ENCODE measurements at regions not wholly inside any gene's neighbourhood (a gene's known extent, or its start where the extent isn't known, plus 50 kb on each side); places are given as distances from the start of the nearest gene placed in this dataset.

DNA sequence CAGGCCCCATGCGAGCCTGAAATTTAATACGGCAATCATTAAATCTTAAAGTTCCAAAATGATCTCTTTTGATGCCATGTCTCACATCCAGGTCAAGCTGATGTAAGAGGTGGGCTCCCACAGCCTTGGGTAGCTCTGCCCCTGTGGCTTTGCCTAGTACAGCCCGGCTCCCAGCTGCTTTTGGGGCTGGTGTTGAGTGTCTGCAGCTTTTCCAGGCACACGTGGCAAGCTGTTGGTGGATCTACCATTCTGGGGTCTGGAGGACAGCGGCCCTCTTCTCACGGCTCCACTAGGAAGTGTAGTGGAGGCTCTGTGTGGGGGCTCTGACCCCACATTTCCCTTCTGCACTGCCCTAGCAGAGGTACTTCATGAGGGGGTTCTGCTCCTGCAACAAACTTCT, 588.9 kb downstream of the CENPC start:
- no peak for DNase-seq (ENCODE audit: low read depth, low spot score)
- Histone ChIP-seq H3K9me3 (replicated peaks; ENCODE audit: control insufficient read depth, insufficient read depth, low read length) (no peaks in the 10 kb centered on the region), H3K79me2 (ENCODE audit: control insufficient read depth, insufficient read depth, low read length) (no peaks in the 10 kb centered on the region), H3K9ac (replicated peaks; ENCODE audit: extremely low read depth, insufficient read depth, low read length) (no peak overlapping the region), H3K27ac (ENCODE audit: insufficient read depth, low read depth, low read length) (no peak overlapping the region), H3K27me3 (ENCODE audit: control insufficient read depth in 2 of 2, insufficient read depth in 2 of 2, low read length in 2 of 2) (no peaks in the 10 kb centered on the region), H3K4me1 (ENCODE audit: control insufficient read depth, extremely low read depth, insufficient read depth, low read length) (no peaks in the 10 kb centered on the region), H4K20me1 (replicated peaks; ENCODE audit: control insufficient read depth, extremely low read depth, insufficient read depth, low read length) (no peaks in the 10 kb centered on the region), H3K9me1 (replicated peaks; ENCODE audit: control insufficient read depth, extremely low read depth, insufficient read depth, low read length) (no peaks in the 10 kb centered on the region), H3K4me3 (replicated peaks in 1 of 3; ENCODE audit: insufficient read depth in 1 of 3, low read depth in 1 of 3, low read length in 3 of 3) (no peak overlapping the region), H2AFZ (ENCODE audit: low read depth, low read length) (no peak overlapping the region), H3K36me3 (ENCODE audit: control insufficient read depth in 2 of 2, extremely low read depth in 1 of 2, insufficient read depth in 2 of 2, low read length in 2 of 2) (no peaks in the 10 kb centered on the region), H3K4me2 (ENCODE audit: insufficient read depth, low read length) (no peak overlapping the region)
- no peak for TF ChIP-seq POLR2A (IDR thresholded peaks at IDR 0.05; ENCODE audit: low read depth, low read length)
- TF ChIP-seq MYC (IDR thresholded peaks at IDR 0.05; ENCODE audit: low read depth, low read length): no peak
- TF ChIP-seq MAX (IDR thresholded peaks at IDR 0.05; ENCODE audit: insufficient read depth, insufficient read length): no peak
- no peak for TF ChIP-seq GATA2 (IDR thresholded peaks at IDR 0.05; ENCODE audit: insufficient read depth, insufficient read length, low read depth, low read length)
- no peak for TF ChIP-seq POLR2AphosphoS5 (IDR thresholded peaks at IDR 0.05; ENCODE audit: insufficient read depth, low read depth, low read length)
- intact Hi-C loops (cut with micrococcal nuclease): no loop called here
- no TSS peak for BruUV-seq (replicated peaks)
- ChIA-PET POLR2A (no interaction called here), CTCF (no interaction called here)
- dilution Hi-C loops (cut with MboI; ENCODE audit: extremely low pct_ligation_motif_present, low sequenced_read_pairs): no loop called here
- FAIRE-seq: no peak

- no peaks in the 10 kb centered on the region for H3K36me3 ChIP-seq (ENCODE audit: control insufficient read depth in 2 of 2, extremely low read depth in 1 of 2, insufficient read depth in 2 of 2, low read length in 2 of 2)
- ChIA-PET CTCF (no interaction called here), POLR2A (no interaction called here)
- dilution Hi-C loops (cut with MboI; ENCODE audit: extremely low pct_ligation_motif_present, low sequenced_read_pairs) (no loop called here), intact Hi-C loops (cut with micrococcal nuclease) (no loop called here)
- H3K4me1 ChIP-seq (ENCODE audit: control insufficient read depth, extremely low read depth, insufficient read depth, low read length): no peaks in the 10 kb centered on the region
- no peak overlapping the region for H3K4me2 ChIP-seq (ENCODE audit: insufficient read depth, low read length)
- FAIRE-seq (no peak), DNase-seq (ENCODE audit: low read depth, low spot score) (no peak)
- no peak overlapping the region for H3K4me3 ChIP-seq (replicated peaks in 1 of 3; ENCODE audit: insufficient read depth in 1 of 3, low read depth in 1 of 3, low read length in 3 of 3)
- TF ChIP-seq, protein P1, sequence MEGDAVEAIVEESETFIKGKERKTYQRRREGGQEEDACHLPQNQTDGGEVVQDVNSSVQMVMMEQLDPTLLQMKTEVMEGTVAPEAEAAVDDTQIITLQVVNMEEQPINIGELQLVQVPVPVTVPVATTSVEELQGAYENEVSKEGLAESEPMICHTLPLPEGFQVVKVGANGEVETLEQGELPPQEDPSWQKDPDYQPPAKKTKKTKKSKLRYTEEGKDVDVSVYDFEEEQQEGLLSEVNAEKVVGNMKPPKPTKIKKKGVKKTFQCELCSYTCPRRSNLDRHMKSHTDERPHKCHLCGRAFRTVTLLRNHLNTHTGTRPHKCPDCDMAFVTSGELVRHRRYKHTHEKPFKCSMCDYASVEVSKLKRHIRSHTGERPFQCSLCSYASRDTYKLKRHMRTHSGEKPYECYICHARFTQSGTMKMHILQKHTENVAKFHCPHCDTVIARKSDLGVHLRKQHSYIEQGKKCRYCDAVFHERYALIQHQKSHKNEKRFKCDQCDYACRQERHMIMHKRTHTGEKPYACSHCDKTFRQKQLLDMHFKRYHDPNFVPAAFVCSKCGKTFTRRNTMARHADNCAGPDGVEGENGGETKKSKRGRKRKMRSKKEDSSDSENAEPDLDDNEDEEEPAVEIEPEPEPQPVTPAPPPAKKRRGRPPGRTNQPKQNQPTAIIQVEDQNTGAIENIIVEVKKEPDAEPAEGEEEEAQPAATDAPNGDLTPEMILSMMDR (IDR thresholded peaks at IDR 0.05; ENCODE audit: extremely low read depth in 1 of 2, insufficient read depth in 1 of 2, low read depth in 1 of 2, low read length in 2 of 2): no peak
- TF ChIP-seq JUN (IDR thresholded peaks at IDR 0.05; ENCODE audit: borderline replicate concordance, insufficient read depth, insufficient read length, low read depth) (no peak), MYC (IDR thresholded peaks at IDR 0.05; ENCODE audit: low read depth, low read length) (no peak), MAX (IDR thresholded peaks at IDR 0.05; ENCODE audit: insufficient read depth, insufficient read length) (no peak), EZH2 (IDR thresholded peaks at IDR 0.05; ENCODE audit: borderline replicate concordance, low read depth, low read length, severe bottlenecking) (no peak), FOS (IDR thresholded peaks at IDR 0.05; ENCODE audit: borderline replicate concordance, insufficient read depth, low read length) (no peak), POLR2A (IDR thresholded peaks at IDR 0.05; ENCODE audit: low read depth, low read length) (no peak), GATA2 (IDR thresholded peaks at IDR 0.05; ENCODE audit: insufficient read depth, insufficient read length, low read depth, low read length) (no peak)
- H3K9me3 ChIP-seq (replicated peaks; ENCODE audit: control insufficient read depth, insufficient read depth, low read length): no peaks in the 10 kb centered on the region
- H3K9me1 ChIP-seq (replicated peaks; ENCODE audit: control insufficient read depth, extremely low read depth, insufficient read depth, low read length): no peaks in the 10 kb centered on the region
- H2AFZ ChIP-seq (ENCODE audit: low read depth, low read length): no peak overlapping the region
- no peaks in the 10 kb centered on the region for H3K79me2 ChIP-seq (ENCODE audit: control insufficient read depth, insufficient read depth, low read length)
- no TSS peak for BruUV-seq (replicated peaks)
- H3K9ac ChIP-seq (replicated peaks; ENCODE audit: extremely low read depth, insufficient read depth, low read length): no peak overlapping the region
- no peaks in the 10 kb centered on the region for H3K27me3 ChIP-seq (ENCODE audit: control insufficient read depth in 2 of 2, insufficient read depth in 2 of 2, low read length in 2 of 2)
- no peak overlapping the region for H3K27ac ChIP-seq (ENCODE audit: insufficient read depth, low read depth, low read length)
- no peaks in the 10 kb centered on the region for H4K20me1 ChIP-seq (replicated peaks; ENCODE audit: control insufficient read depth, extremely low read depth, insufficient read depth, low read length)
Observed at GRCh38 chr4:66955784-66956183, 589.5 kb downstream of the CENPC start.

Data from endothelial cell of umbilical vein (primary cell).